Caco-2 (cell line): ENCODE measurements at regions not wholly inside any gene's neighbourhood (a gene's known extent, or its start where the extent isn't known, plus 50 kb on each side); places are given as distances from the start of the nearest gene placed in this dataset.

Experiments used
- BruUV-seq: library from RNA; stranded (reverse); fragments of 400-500 nt; replicated peaks from 2 replicates; lab custom pipeline; 2021; lab: Mats Ljungman, UMichigan
- CTCF ChIA-PET: fragments of 300-600 bp; sonication (Branson Sonifier 250); formaldehyde crosslinking; loops from one replicate; lab custom pipeline; 2022; ENCODE audit warnings: antibody characterized with exemption; lab: Charles Lee
- POLR2A ChIA-PET: fragments of 300-600 bp; sonication (Branson Sonifier 250); formaldehyde crosslinking; loops from one replicate; lab custom pipeline; 2022; ENCODE audit warnings: antibody characterized with exemption; lab: Charles Lee
- DNase-seq, 2 experiments: peaks; one replicate each; pipeline versions ENCODE4 v3.0.0 to v3.0.0-alpha.2; 2020 to 2022
- H3K27me3 ChIP-seq: replicated peaks from 2 replicates; pipeline ENCODE4 v1.6.0; 2011; ENCODE audit warnings: low read length; ENCODE audit not compliant: control insufficient read depth, insufficient read depth
- H3K36me3 ChIP-seq: 2 replicates; pipeline ENCODE4 v1.5.1; 2011; ENCODE audit warnings: low read length; ENCODE audit not compliant: control insufficient read depth, insufficient read depth
- H3K4me1 ChIP-seq: fragments of 250-450 bp; sonication (Bioruptor Pico); 2 replicates; pipeline ENCODE4 v1.5.1; 2020; ENCODE audit warnings: mild to moderate bottlenecking
- H3K4me3 ChIP-seq: 2 replicates; pipeline ENCODE4 v1.5.1; 2011; ENCODE audit warnings: low read depth, mild to moderate bottlenecking, control low read depth, low read length
- H3K9me3 ChIP-seq: fragments of 250-450 bp; sonication (Bioruptor Pico); 2 replicates; pipeline ENCODE4 v1.5.1; 2020; ENCODE audit warnings: mild to moderate bottlenecking, moderate library complexity
- H3K27ac Mint-ChIP-seq: one replicate; pipeline ENCODE4 v1.8.0; 2022; ENCODE audit warnings: mixed read lengths; ENCODE audit not compliant: unreplicated experiment
- H3K27me3 Mint-ChIP-seq: one replicate; pipeline ENCODE4 v1.8.0; 2022; ENCODE audit warnings: mixed read lengths; ENCODE audit not compliant: insufficient read depth, unreplicated experiment
- H3K36me3 Mint-ChIP-seq: one replicate; pipeline ENCODE4 v1.8.0; 2022; ENCODE audit warnings: mild to moderate bottlenecking, mixed read lengths; ENCODE audit not compliant: insufficient read depth, unreplicated experiment
- H3K4me1 Mint-ChIP-seq: one replicate; pipeline ENCODE4 v1.8.0; 2022; ENCODE audit warnings: low read depth, mixed read lengths; ENCODE audit not compliant: unreplicated experiment
- H3K4me3 Mint-ChIP-seq: one replicate; pipeline ENCODE4 v1.8.0; 2022; ENCODE audit warnings: mild to moderate bottlenecking, moderate library complexity, mixed read lengths; ENCODE audit not compliant: unreplicated experiment
- H3K9me3 Mint-ChIP-seq: one replicate; pipeline ENCODE4 v1.8.0; 2022; ENCODE audit warnings: mixed read lengths; ENCODE audit not compliant: unreplicated experiment
- intact Hi-C: fragments of 100-400 bp; cut with micrococcal nuclease; formaldehyde crosslinking; loops from one replicate; pipeline ENCODE4 v1.10.0; 2022; ENCODE audit not compliant: unreplicated experiment
- TF ChIP-seq, protein P1 (sequence below), 2 experiments: fragments of 200-600 bp in 1 of 2; IDR thresholded peaks; 1 replicate in 1 of 2; 2 replicates in 1 of 2; pipeline versions ENCODE4 v1.5.1 to v1.8.0; 2011 to 2022; ENCODE audit warnings: antibody characterized with exemption in 1 of 2, control low read depth in 1 of 2, inconsistent platforms in 1 of 2, low read depth in 1 of 2, low read length in 1 of 2, mild to moderate bottlenecking in 1 of 2, moderate library complexity in 1 of 2; ENCODE audit not compliant: insufficient read depth in 1 of 2, severe bottlenecking in 1 of 2, unreplicated experiment in 1 of 2

DNA sequence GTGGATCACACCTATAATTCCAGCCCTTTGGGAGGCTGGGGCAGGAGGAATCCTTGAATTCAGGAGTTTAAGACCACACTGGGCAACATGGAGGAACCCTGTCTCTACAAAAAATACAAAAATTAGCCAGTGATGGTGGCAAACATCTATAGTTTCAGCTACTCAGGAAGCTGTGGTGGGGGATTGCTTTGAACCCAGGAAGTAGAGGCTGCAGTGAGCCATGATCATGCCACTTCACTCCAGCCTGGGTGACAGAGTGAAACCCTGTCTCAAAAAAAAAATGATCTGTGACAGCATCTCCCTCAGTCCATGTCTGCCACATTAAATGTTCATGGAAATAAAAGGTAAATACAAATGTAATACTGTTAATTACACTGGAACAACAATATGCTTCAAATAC, 121.4 kb upstream of the COL5A2 start:
- Histone ChIP-seq H3K4me1 (peaks cover 16% of the 10 kb centered on the region), H3K4me3 (no peak overlapping the region), H3K9me3 (no peaks in the 10 kb centered on the region), H3K36me3 (no peaks in the 10 kb centered on the region), H3K27me3 (no peaks in the 10 kb centered on the region)
- Mint-ChIP-seq H3K27me3 (no peaks in the 10 kb centered on the region), H3K9me3 (peaks cover 7% of the 10 kb centered on the region), H3K4me3 (no peak overlapping the region), H3K4me1 (peaks cover 22% of the 10 kb centered on the region), H3K36me3 (no peaks in the 10 kb centered on the region), H3K27ac (no peak overlapping the region)
- BruUV-seq = no TSS peak
- intact Hi-C loops = no loop called here
- no peak for DNase-seq
- POLR2A ChIA-PET = no interaction called here
- TF ChIP-seq, protein P1, sequence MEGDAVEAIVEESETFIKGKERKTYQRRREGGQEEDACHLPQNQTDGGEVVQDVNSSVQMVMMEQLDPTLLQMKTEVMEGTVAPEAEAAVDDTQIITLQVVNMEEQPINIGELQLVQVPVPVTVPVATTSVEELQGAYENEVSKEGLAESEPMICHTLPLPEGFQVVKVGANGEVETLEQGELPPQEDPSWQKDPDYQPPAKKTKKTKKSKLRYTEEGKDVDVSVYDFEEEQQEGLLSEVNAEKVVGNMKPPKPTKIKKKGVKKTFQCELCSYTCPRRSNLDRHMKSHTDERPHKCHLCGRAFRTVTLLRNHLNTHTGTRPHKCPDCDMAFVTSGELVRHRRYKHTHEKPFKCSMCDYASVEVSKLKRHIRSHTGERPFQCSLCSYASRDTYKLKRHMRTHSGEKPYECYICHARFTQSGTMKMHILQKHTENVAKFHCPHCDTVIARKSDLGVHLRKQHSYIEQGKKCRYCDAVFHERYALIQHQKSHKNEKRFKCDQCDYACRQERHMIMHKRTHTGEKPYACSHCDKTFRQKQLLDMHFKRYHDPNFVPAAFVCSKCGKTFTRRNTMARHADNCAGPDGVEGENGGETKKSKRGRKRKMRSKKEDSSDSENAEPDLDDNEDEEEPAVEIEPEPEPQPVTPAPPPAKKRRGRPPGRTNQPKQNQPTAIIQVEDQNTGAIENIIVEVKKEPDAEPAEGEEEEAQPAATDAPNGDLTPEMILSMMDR (IDR thresholded peaks at IDR 0.05; ENCODE audit: insufficient read depth in 1 of 2, low read depth in 1 of 2, low read length in 1 of 2, severe bottlenecking in 1 of 2, unreplicated experiment in 1 of 2) = no peak
- CTCF ChIA-PET = no interaction called here

- no peak overlapping the region for H3K4me3 Mint-ChIP-seq
- H3K27me3 ChIP-seq = no peaks in the 10 kb centered on the region
- H3K4me3 ChIP-seq = no peak overlapping the region
- H3K36me3 ChIP-seq = no peaks in the 10 kb centered on the region
- no peaks in the 10 kb centered on the region for H3K9me3 Mint-ChIP-seq
- no TSS peak for BruUV-seq
- TF ChIP-seq, protein P1 (IDR thresholded peaks at IDR 0.05; ENCODE audit: insufficient read depth in 1 of 2, low read depth in 1 of 2, low read length in 1 of 2, severe bottlenecking in 1 of 2, unreplicated experiment in 1 of 2) = no peak
- ChIA-PET CTCF (no interaction called here), POLR2A (no interaction called here)
- peak overlapping the region; percentile 71 for H3K27ac Mint-ChIP-seq
- no peaks in the 10 kb centered on the region for H3K27me3 Mint-ChIP-seq
- peaks cover 31% of the 10 kb centered on the region for H3K4me1 ChIP-seq
- DNase-seq = no peak
- no peaks in the 10 kb centered on the region for H3K9me3 ChIP-seq
- peaks cover 32% of the 10 kb centered on the region for H3K4me1 Mint-ChIP-seq
- no peaks in the 10 kb centered on the region for H3K36me3 Mint-ChIP-seq
- intact Hi-C loops = no loop called here
Observed at GRCh38 chr2:189302274-189302948, 122.8 kb upstream of the COL5A2 start.

DNA sequence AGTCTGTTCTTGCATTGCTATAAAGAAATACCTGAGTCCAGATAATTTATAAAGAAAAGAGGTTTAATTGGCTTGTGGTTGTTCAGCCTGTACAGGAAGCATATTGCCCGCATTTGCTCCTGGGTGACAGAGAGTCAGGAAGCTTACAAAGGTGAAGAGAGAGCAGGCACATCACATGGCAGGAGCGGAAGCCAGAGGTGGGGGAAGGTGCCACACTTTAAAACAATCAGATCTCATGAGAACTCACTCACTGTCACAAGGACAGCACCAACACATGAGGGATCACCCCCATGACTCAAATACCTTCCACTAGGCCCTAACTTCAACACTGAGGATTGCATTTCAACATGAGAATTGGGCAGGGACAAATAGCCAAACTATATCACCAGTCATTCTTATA, 124.8 kb upstream of the COL5A2 start:
- ChIA-PET POLR2A (no interaction called here), CTCF (no interaction called here)
- no TSS peak for BruUV-seq
- Mint-ChIP-seq H3K36me3 (no peaks in the 10 kb centered on the region), H3K4me3 (no peak overlapping the region), H3K9me3 (peaks cover 3% of the 10 kb centered on the region), H3K27me3 (no peaks in the 10 kb centered on the region), H3K27ac (no peak overlapping the region), H3K4me1 (peaks cover 34% of the 10 kb centered on the region)
- TF ChIP-seq, protein P1 (IDR thresholded peaks at IDR 0.05; ENCODE audit: insufficient read depth in 1 of 2, low read depth in 1 of 2, low read length in 1 of 2, severe bottlenecking in 1 of 2, unreplicated experiment in 1 of 2) = no peak
- H3K27me3 ChIP-seq = no peaks in the 10 kb centered on the region
- H3K4me1 ChIP-seq = peaks cover 47% of the 10 kb centered on the region
- no peak for DNase-seq
- no peak overlapping the region for H3K4me3 ChIP-seq
- H3K9me3 ChIP-seq = no peaks in the 10 kb centered on the region
- intact Hi-C loops = no loop called here
- no peaks in the 10 kb centered on the region for H3K36me3 ChIP-seq
